HFF-Myc (cell line): ENCODE measurements at regions not wholly inside any gene's neighbourhood (a gene's known extent, or its start where the extent isn't known, plus 50 kb on each side); places are given as distances from the start of the nearest gene placed in this dataset.
"Not testable (repeated sequence)": the region's sequence is repeated elsewhere in the genome, so short reads cannot be mapped to it uniquely, and the experiment has no call there.

ENCODE experiments used
- DNase-seq: peaks from one replicate; pipeline ENCODE4 v3.0.0-alpha.2; 2011; ENCODE audit warnings: low read depth; ENCODE audit errors: extremely low read depth
- H3K4me3 ChIP-seq: replicated peaks from 2 replicates; pipeline ENCODE4 v1.5.1; 2011; ENCODE audit warnings: low read depth, mild to moderate bottlenecking, control low read depth, low read length
- CTCF ChIP-seq: IDR thresholded peaks from 2 replicates; pipeline ENCODE4 v1.5.1; 2012; ENCODE audit warnings: mild to moderate bottlenecking, low read depth, low read length, control low read depth; ENCODE audit errors: missing control alignments

GRCh38 chr2:203612246-203612645 lies 77.1 kb upstream of the RAPH1 start:
- TF ChIP-seq CTCF: no peak
- DNase-seq: no peak

GRCh38 chr2:203619267-203619878 lies 84.3 kb upstream of the RAPH1 start:
- no peak for TF ChIP-seq CTCF
- no peak overlapping the region for H3K4me3 ChIP-seq
- no peak for DNase-seq

More at GRCh38 chr2:203612246-203612645, 77.1 kb upstream of the RAPH1 start:
- H3K4me3 ChIP-seq: no peak overlapping the region

- DNase-seq: no peak
- no peak for TF ChIP-seq CTCF
Observed at GRCh38 chr2:203621981-203622515, 84.4 kb upstream of the CD28 start.

GRCh38 chr2:203623096-203623495 lies 83.3 kb upstream of the CD28 start:
- peak; percentile 45 for DNase-seq
- no peak overlapping the region for H3K4me3 ChIP-seq
- TF ChIP-seq CTCF: no peak

More at GRCh38 chr2:203621981-203622515, 84.4 kb upstream of the CD28 start:
- H3K4me3 ChIP-seq: no peak overlapping the region

GRCh38 chr2:203623661-203624060 lies 82.8 kb upstream of the CD28 start:
- no peak overlapping the region for H3K4me3 ChIP-seq
- no peak for TF ChIP-seq CTCF

GRCh38 chr2:203625701-203626100 lies 80.7 kb upstream of the CD28 start:
- no peak for DNase-seq
- TF ChIP-seq CTCF: no peak
- no peak overlapping the region for H3K4me3 ChIP-seq

More at GRCh38 chr2:203623661-203624060, 82.8 kb upstream of the CD28 start:
- no peak for DNase-seq

- DNase-seq, H3K4me3 ChIP-seq: not testable (repeated sequence)
Observed at GRCh38 chr2:203626247-203626646, 80.2 kb upstream of the CD28 start.
